HG02623 (cell line): ENCODE measurements at regions not wholly inside any gene's neighbourhood (a gene's known extent, or its start where the extent isn't known, plus 50 kb on each side); places are given as distances from the start of the nearest gene placed in this dataset.

ENCODE experiments used
- ATAC-seq: cut with Tn5 transposase; IDR thresholded peaks from one replicate; pipeline ENCODE4 v1.9.1; 2021; ENCODE audit warnings: moderate library complexity; ENCODE audit not compliant: unreplicated experiment

DNA sequence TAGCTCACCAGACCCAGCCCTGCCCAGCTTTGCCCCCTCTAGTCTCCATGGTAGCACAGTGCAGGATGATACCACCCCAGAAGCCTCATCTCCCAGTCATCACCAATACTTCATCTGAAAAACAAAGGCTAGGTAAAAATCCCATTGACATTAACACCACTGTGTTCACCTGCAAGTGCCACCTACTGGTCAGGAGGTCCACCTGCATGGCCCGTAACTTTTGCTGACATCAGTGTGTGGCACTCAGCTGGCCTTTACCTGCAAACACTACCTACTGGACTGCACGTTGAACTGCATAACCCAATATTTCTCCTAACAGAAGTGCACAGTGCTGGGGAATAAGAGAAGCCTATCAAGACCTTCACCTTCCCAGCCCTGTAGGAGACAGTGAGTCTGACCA lies 234.7 kb upstream of the ADGRB3 start:
- no peak for ATAC-seq

DNA sequence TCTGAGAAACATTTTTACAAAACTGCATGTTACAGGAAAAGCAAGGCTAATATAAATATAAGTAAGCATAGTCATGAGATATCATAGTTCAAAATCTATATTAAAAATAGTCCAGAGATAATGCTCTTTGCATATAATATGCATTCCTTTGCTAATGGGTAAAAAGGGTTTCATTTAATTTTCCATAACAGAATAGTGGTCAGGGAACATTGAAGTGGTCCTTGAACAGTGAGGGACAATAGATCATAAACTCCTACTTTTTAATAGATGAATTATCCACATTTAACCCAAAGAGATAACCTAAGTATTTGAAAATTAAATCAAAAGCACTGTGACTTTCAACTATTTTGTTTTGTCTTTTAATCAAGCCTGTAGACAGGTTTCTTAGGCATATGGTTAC lies 243.1 kb upstream of the ADGRB3 start:
- ATAC-seq, result no peak

DNA sequence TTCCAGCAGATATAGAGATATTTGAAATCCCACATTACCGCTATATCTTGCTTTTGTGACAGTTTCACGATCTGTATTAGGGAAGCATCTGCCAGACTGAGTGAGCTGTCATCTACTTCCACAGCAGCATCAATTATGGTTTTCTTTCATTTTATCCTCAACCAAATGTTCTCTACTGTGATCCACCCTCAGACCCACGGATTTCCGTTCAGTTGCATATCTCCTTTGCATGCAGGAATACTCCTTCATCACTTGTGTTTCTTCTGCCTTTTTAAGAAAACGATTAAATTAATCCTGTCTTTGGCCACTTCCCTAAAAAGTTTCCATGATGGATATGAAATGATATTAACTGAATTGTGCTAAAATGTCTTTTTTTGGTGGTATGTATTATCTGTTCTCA lies 262.1 kb upstream of the ADGRB3 start:
- no peak for ATAC-seq

DNA sequence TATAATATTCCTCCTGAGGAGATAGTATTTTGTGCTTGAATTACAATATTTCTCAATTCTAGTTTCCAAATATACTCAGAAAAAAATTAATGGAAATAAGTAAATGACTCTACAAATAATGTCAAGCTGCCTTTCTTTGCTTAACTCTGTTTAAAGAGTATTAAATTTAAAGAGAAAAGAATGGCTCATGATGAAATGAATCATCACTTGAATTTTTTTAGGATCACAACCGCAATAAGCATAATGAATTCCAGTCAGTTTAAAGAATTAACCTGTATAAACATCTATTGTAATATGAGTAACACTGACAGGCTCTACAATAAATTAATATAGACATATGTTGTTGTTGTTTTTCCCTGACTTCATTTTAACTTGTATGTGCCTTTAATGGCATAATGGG lies 266.2 kb upstream of the ADGRB3 start:
- ATAC-seq, result no peak

DNA sequence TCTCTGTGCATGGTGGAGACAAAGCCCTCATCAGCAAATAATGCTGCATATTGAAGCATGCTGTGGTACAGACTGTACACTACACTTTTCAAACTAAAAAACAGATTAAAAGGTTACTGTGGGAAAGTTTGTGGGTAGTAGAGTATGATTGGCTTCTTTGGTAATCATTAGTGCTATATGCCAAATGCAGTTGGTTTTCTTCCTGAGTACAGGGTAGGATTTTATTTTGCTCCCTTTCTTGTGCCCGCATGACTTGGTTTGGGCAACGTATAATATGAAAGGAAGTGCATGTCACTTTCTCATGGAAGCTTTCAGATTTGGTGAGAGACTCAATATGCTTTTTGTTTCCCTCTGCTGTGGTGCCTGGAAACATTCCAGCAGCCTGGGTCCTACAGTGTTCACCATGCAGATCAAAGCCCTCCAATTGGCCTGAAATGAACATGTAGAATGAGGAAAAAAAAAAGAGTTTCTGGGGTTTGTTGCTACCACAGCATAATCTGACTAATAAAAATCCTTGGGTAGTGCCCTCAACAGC lies 270.7 kb upstream of the ADGRB3 start:
- no peak for ATAC-seq

DNA sequence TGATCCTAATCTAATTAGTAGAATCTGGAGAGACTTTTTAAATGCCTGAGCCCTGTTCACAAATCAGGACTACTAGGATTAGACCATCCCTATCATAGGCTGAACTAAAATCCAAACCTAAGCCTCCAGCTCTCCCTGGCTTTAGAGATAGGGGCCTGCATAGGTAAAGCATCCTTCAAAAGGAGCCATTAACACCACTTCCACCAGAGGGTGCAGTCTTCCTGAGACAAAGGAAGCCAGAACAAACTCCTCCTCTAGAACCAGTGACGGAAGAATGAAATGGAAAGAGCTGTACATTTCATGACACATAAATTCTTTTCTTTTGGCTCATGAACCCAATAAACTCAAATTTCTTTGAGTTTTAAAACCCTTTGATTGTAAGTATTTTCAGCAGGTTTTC lies 291.2 kb upstream of the ADGRB3 start:
- ATAC-seq, result peak; percentile 93

DNA sequence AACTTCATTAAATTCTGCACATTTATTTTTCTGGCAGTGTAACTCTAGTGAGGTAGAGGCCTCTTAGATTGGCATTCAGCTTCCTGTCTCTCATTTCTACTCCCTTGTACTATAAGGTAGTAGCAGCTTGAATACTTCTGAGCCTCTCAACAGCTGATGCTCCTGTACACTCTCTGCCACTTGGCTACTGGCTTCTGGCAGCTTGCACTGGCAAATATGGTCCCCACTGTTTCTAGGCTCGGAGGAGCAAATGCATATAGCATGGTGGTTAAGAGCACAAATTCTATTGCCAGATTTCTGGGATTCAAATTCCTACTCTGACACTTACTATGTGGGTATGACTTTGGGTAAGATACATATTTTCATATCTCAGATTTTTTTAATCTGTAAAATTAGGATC lies 292.8 kb upstream of the ADGRB3 start:
- ATAC-seq, result no peak

DNA sequence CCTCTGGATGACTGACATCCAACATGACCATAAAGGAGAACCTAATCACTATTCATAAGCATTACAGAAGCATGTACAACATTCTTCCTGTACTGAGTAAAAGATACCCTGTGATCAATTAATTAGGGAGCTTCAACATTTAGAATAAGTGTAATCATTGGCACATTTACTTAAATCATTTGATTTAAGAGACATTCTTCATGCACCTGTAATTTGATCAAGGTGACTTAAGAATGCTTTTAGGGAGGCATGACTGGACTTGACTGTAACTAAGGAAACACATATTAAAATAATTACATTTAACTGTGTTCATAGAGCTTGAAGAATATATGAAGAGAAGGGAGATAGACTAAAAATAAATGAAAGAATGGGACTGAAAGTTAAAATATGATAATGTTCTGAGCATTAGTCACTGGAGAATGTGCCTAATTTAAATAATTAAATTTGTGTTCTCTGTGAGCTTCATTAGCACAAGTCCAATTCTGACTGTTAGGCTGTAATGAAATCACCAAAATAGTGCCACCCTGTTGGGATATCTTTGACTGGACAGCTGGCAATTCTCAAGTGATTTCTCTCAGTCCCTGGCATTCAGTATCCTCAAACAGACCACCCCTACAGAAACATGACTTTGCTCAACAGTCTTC lies 295.5 kb upstream of the ADGRB3 start:
- ATAC-seq, result no peak

DNA sequence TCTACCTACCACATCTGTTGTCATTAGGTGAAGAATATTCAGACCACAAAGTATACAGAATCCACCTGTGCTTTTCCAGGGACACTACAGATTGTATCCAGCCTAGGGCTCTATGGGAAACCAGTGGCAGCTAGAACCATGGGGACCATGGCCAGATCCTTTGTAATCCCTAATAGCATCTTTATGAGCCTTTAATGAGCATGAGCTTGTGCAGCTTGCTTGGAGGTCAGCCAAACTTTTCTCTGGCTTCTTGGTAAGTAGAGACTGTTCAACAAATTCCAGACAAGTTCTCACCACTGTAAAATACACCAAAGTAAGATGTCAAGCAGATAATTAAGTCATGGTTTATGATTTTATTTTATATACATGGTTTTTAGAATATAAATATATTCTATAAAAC lies 301.6 kb upstream of the ADGRB3 start:
- no peak for ATAC-seq

DNA sequence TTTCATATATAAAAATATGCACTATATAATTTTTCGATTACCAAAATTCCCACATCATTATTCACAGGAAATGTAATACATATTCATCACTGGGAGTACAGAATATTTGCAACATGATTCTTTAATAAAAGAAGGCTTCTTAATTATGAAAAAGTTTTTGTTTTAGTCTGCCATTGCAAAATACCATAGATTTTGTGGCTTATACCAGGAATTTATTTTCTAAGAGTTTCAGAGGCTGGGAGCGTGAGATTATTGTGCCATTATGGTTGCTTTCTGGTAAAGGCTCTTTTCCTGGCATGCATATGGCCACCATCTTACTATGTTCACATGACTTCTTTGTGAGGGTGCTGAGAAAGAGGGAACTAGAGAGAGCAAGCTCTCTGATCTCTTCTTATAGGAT lies 306.9 kb upstream of the ADGRB3 start:
- no peak for ATAC-seq

DNA sequence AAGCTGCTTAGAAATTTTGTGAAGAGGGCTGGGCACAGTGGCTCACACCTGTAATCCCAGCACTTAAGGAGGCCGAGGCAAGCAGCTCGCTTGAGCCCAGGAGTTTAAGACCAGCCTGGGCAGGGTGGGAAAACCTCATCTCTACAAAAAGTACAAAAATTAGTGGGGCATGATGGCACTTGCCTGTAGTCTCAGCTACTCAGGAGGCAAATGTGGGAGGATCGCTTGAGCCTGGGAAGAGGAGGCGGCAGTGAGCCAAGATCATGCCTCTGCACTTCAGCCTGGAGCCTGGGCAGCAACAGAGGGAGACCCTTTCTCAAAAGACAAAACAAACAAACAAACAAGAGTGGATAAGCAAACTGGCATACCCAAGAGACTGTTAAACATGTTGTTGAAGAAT lies 308.3 kb upstream of the ADGRB3 start:
- no peak for ATAC-seq

DNA sequence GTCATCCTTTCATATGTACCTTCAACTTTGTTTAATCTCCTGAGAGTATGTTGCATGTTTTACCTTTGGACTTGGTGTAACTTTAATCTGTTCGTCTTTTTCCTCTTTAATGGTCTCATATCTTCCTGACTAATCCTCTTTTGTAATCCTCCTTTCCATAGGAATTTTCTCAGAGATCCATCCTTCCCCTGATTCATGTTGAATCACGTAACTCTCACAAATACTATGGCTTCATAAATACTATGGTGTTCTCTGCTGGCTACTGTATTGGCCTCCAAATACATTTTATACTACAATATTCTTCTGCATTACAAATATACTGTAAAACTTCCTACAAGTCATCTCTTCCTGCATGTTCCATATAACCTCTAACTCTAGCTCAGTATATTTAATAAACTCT lies 317.7 kb upstream of the ADGRB3 start:
- ATAC-seq, result no peak

DNA sequence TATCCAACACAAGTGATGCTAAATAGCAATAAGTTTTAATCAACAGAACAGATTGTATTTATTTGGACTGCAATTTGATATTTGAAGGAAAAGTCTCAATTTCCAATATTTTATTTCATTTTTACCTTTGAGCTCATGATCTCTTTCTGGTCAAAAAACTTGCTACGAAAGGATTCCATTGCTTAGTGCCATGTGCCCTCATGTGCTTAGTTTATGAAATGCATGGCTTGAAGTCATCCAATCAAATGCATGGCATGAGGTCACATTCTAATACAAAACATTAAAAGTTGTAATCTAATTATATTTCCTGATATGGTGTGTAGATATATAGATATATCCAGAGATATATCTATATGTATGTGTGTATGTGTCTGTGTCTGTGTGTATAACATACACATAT lies 321.2 kb upstream of the ADGRB3 start:
- no peak for ATAC-seq

DNA sequence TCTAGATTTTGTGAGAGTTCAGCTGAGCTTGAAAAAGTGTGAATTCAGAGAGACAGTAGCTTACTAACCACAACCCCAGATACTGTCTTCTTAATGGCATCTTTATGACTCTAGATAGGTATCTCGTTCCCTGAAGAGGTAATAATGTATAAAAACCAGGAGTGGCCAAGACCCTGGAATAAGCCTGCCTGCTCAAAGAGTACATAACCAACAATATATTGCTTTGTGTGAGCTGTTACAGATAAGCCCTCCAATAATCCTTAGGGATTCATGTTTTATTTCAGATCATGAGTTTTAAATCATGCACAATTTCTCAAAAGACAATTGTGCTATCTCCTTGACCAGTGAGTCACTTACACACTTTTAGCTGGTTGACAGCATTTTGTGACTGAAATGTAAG lies 327.8 kb upstream of the ADGRB3 start:
- ATAC-seq, result no peak

DNA sequence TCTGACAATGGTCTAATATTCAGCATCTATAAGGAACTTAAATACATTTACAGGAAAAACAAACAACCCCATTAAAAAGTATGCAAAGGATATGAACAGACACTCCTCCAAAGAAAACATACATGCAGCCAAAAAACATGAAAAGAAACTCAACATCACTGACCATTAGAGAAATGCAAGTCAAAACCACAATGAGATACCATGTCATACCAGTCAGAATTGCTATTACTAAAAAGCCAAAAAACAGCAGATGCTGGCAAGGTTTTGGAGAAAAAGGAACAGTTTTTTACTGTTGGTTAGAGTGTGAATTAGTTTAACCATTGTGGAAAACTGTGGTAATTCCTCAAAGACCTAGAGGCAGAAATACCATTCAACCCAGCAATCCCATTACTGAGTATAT lies 339.0 kb upstream of the ADGRB3 start:
- ATAC-seq, result no peak

DNA sequence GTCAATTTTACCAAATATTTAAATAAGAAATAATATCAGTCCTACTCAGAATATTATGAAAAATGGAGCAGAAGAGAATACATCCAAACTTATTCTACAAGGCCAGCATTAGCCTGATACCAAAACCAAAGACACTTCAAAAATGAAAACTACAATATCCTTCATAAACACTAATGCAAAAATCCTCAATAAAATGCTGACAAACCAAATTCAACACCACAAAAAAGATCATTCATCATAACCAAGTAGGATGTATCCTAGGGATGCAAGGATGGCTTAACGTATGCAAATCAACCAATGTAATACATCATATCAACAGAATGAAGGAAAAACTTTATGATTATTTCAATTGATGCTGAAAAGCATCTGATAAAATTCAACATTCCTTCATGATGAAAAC lies 352.4 kb upstream of the ADGRB3 start:
- no peak for ATAC-seq

DNA sequence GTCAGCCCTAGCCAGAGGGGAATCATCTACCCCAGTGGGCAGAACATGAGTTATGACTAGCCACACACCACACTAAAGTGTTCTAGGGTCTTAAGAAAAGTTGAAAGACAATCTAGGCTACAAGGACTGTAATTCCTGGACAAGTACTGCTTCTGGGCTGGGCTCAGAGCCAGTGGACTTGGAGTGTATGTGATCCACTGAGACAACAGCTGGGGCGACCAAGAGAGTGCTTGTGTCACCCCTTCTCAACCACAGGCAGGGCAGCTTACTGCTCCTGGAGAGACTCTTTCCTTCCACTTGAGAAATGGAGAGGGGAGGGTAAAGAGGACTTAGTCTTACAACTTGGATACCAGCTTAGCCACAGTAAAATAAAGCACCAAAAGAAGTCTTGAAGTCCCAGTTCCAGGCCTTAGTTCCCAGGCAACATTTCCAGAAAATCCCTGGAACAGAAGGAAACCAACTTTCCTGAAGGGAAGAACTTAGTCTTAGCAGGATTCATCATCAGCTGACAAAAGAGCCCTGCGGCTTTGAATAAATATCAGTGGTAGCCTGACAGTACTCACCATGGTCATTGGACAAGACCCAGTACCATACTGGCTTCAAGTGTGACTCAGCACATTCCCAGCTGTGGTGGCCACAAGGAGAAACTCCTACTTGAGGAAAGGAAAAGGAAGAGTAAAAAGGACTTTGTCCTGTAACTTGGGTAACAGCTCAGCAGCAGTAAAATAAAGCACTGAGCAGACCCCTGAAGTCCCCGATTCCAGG lies 355.1 kb upstream of the ADGRB3 start:
- ATAC-seq, result no peak

DNA sequence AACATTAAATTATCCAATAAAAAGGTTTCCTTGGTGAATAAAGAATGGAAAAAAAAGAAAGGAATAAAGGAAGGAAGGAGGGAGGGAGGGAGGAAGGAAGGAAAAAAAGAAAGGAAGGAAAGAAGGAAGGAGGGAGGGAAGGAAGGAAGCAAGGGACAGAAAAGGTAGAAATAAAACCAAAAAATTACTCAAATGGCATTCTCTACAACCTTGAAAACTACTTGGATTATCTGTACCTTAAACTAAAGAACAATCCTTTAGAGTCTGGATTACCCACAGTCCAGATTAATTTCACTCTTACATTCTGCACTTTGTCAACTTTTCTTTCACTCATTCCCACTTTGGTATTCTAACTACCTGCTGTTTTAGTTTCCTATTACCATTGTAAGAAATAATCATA lies 361.8 kb upstream of the ADGRB3 start:
- ATAC-seq, result no peak

DNA sequence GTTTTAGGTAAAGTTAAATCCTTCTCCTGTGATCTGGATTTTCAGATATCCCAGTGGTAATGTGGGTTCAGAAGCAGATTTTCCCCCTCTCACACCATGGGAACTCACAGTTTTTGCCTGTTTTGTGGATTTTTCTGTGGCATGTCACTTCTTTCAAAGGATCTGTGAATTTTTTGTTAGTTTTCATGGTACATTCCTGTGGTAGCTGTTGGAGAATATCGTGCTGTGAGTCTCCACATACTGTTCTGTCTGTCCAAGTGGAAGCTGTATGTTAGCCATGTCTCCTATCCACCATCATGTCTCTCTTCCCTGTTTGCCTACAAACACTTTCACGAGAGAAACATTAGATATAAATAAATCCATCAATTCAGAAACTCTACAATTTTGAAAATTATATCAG lies 378.7 kb upstream of the ADGRB3 start:
- ATAC-seq, result no peak

DNA sequence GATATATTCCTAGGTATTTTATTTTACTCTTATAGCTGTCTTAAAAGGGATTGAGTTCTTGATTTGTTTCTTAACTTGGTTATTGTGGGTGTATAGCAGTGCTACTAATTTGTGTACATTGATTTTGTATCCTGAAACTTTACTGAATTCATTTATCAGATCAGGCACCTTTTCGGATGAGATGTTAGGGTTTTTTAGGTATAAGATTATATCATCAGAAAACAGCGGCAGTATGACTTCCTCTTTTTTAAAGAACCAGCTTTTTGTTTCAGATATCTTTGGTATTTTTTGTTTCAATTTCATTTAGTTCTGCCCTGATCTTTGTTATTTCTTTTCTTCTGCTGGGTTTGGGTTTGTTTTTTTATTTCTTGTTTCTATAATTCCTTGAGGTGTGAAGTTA lies 382.4 kb upstream of the ADGRB3 start:
- peak; percentile 80 for ATAC-seq

DNA sequence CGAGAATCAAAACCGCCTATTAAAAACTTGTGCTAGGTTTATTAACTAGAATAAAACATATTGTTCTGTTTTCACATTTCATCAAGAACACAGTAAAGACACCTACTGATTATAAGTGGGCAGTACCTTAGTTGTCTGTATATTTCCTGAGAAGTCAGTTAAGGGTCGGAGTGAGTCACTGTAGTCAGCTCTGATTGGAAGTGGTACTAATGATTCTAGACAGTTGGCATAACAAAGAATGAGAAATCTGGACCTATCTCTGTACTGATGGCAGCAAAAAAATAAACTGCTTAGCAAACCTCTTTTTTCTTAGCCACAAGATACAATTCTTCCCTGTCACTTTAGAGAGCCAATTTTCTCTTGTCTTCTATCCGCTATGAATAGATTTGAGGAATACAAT lies 387.3 kb upstream of the ADGRB3 start:
- no peak for ATAC-seq

DNA sequence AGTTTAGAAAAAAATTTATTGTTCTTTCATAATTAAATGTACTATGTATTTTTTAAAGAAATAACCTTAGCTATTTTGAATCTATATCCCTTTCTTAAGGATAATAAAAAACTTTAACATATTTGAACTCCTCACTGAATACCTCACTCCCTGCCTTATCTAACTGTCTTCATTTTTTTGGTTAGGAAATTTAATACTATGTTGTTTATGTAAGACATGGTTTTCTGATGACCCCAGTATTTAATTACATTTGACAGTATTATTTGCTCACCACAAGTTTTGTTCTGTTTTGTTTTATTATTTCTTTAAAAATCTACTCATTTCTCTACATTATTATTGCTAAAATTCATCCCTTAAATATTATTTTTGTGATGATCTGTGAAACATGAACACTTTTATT lies 394.4 kb upstream of the ADGRB3 start:
- no peak for ATAC-seq

DNA sequence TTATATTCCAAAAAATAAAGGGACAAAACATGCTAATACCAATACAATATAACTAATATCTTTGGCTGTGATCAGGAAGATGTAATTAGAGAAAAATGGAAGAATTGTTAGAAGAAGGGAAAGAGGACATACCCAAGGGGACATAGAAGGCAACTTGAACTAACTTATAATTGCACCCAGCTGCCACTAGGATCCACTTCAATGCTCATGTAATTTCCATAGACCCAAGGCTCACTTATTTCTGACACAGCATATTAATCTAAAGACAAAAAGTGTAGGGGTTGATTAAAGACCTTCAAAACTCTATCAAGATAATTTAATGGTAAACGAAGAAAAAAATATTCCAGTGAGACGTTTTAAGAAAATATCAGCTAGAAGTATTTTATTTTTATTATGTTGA lies 396.0 kb upstream of the ADGRB3 start:
- no peak for ATAC-seq
